ENCODE measurements at regions not wholly inside any gene's neighbourhood (a gene's known extent, or its start where the extent isn't known, plus 50 kb on each side); places are given as distances from the start of the nearest gene placed in this dataset.

DNA sequence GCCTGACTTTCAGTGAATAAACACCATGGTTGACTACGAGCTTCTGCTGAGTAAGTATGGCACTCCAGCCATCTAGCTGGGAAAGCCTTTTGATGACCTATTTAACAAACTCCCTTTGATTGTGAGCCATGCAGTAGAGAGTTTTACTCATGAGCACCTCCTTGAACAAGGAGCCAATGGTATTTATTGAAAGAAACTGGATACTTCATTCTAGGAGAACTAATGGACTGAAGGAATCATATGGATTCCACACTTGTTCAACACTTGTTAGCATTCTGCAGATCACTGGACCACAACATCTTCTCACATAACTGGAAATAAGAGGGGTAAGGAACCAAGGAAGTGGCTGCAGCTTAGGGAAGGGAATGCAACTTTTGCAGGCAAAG lies 320.9 kb upstream of the ETAA1 start:
- TF ChIP-seq CTCF (IDR thresholded peaks at IDR 0.05) (no peak), POLR2A (IDR thresholded peaks at IDR 0.05) (no peak)
